DMS153 treated with DMSO at 0.1 percent for 48 hours (cell line): ENCODE measurements at regions not wholly inside any gene's neighbourhood (a gene's known extent, or its start where the extent isn't known, plus 50 kb on each side); places are given as distances from the start of the nearest gene placed in this dataset.
"Not testable (repeated sequence)": the region's sequence is repeated elsewhere in the genome, so short reads cannot be mapped to it uniquely, and the experiment has no call there.

ENCODE experiments used
- DNase-seq: peaks from one replicate; lab custom pipeline; 2025; ENCODE audit not compliant: unreplicated experiment; lab: John Stamatoyannopoulos, UW

GRCh38 chr4:189551931-189552670 is 388.6 kb upstream of the FRG1 start:
- not testable (repeated sequence) for DNase-seq

DNA sequence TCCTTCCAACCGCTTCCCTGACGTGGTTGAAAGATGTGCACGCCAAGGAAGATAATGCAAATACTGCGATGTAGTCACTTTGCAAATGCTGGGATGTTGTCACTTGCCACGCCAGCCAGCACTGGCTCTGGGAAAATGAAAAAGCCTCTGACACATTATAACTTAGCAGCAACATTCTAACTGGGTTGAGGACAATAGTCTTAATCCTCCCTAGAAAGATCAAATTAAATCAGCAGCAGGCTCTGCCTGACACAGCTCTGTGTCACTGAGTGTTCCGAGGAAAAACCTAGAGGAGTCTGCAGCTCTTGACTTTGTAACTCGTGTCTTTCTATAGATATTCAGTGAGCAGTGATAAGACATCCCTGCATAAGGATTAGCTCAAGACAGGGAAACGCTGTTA is 380.1 kb upstream of the FRG1 start:
- not testable (repeated sequence) for DNase-seq

GRCh38 chr4:189563751-189564150 is 376.9 kb upstream of the FRG1 start:
- DNase-seq = not testable (repeated sequence)

- DNase-seq = not testable (repeated sequence)
Observed at GRCh38 chr4:189566271-189566670, 374.4 kb upstream of the FRG1 start.

DNA sequence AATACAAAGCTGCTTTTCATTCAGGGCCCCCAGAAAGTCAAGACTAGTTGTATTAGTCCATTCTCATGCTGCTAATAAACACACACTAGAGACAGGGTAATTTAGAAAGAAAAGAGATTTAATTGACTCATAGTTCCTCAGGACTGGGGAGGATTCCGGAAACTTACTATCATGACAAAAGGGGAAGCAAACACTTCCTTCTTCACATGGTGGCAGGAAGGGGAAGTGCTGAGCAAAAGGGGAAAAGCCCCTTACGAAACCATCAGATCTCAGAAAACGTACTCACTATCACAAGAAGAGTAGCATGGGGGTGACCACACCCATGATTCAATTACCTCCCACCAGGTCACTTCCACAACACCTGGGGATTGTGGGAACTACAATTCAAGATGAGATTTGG is 373.8 kb upstream of the FRG1 start:
- not testable (repeated sequence) for DNase-seq

DNA sequence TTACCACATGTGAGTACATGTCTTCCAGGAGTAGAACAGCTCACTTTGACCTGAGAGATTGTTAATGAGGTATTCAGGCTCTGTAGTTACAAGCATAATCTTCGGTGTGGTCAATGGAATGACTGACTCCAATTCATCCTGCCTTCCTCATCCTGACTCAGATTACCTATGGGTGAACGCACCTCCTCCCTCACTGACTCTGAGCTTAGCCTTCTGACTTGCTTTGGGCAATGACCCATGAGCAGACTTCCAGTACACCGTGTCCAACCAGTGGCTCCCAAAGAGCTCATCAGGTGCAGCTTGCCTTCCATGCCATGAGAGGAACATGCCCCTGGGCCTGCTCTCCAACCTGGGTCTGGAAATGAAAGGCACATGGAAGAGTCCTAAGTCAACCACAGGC is 361.0 kb upstream of the FRG1 start:
- DNase-seq = not testable (repeated sequence)

GRCh38 chr4:189586908-189587632 is 353.6 kb upstream of the FRG1 start:
- not testable (repeated sequence) for DNase-seq

DNA sequence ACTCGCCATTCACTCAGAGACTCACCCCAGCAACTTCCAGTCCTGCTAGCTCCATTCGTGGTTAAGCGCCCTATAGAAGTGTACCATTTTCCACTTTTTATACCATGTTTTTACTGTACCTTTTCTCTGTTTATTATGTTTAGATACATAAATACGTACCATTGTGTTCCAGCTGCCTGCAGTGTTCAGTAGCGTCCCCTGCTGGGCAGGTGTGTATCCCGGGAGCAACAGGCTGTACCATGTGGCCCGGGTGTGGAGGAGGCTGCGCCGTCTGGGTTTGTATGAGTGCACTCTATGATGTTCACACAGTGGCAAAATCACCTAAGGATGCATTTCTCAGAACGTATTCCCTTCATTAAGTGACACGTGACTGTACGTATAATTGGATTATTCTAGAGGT is 351.5 kb upstream of the FRG1 start:
- not testable (repeated sequence) for DNase-seq

DNA sequence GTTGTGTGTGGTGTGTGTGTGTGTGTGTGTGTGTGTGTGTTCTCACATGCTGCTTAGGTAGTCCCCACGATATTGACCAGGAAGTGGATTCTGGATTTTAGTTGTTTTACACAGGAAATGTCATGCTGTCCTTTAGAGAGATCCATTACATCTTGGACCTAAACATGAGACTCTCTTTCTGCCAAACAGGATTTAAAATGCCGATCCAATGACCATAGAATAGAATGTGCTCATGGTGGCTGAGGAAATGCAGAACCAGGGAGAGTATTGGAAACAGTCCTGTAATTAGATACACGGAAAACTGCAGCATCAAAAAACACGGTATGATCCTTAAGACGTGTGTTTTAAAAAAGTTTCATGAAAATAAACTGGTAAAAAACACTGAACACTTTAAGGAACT is 347.8 kb upstream of the FRG1 start:
- no peak for DNase-seq

GRCh38 chr4:189597341-189597740 is 343.3 kb upstream of the FRG1 start:
- no peak for DNase-seq

GRCh38 chr4:189600264-189600663 is 340.4 kb upstream of the FRG1 start:
- no peak for DNase-seq

GRCh38 chr4:189600718-189601435 is 339.8 kb upstream of the FRG1 start:
- no peak for DNase-seq

GRCh38 chr4:189602827-189603226 is 337.8 kb upstream of the FRG1 start:
- DNase-seq = not testable (repeated sequence)

DNA sequence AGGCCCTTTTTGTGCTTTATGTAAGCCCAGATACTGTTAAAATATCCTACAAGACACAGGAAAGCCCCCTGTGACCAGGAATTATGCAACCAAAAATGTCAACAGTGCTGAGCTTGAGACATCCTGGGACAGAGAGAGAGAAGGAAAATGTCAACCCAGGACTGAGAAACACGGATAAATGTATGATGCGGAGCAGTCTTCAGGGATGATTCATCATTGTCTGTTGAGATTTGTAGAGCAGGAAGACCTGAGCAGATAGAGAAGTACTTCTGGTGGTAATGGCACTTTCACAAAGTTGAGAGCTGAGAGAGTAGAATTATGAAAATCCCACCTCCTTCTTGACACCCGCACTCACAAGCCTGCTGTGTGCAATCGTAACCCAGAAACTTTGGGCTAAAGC is 330.1 kb upstream of the FRG1 start:
- DNase-seq = not testable (repeated sequence)

GRCh38 chr4:189613207-189613606 is 327.5 kb upstream of the FRG1 start:
- no peak for DNase-seq

- no peak for DNase-seq
Observed at GRCh38 chr4:189615217-189615663, 325.4 kb upstream of the FRG1 start.

GRCh38 chr4:189617741-189618140 is 322.9 kb upstream of the FRG1 start:
- DNase-seq = not testable (repeated sequence)

GRCh38 chr4:189619441-189620250 is 321.0 kb upstream of the FRG1 start:
- DNase-seq = not testable (repeated sequence)

DNA sequence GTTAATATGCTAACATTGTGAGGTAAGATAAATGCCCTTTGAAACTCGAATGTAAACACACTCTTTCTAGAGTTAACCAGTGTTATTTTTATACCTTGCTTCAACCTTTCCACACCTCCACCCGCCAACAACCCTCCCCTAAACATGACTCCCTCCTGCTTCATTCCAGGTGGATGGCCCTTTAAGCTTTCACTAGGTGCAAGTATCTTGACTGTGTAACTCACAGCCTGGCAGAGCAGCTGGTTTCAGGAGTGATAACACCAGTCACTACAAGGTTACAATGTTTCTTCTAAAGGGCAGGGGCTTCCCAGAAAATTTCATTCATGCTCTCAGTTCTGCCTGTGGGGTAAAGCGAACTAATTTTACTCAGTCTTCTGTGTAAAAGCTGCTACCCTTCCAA is 318.1 kb upstream of the FRG1 start:
- not testable (repeated sequence) for DNase-seq

DNA sequence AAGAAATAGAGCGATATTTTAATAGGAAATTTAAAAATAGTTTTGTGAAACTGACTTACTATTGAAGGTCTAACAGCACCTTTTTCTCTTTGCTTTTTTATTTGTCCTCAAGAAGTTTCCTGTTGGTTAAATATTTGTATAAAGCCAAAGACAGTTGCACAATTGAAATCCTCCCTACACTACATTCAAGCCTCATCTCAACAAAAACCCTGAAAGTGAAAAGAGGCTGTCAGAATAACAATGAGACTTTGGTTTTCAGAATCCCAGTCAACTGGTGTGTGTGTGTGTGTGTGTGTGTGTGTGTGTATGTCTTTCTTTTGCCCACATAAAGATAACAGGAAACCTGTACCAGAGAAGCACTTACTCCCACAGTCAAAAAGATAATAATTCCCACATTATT is 313.6 kb upstream of the FRG1 start:
- DNase-seq = not testable (repeated sequence)

DNA sequence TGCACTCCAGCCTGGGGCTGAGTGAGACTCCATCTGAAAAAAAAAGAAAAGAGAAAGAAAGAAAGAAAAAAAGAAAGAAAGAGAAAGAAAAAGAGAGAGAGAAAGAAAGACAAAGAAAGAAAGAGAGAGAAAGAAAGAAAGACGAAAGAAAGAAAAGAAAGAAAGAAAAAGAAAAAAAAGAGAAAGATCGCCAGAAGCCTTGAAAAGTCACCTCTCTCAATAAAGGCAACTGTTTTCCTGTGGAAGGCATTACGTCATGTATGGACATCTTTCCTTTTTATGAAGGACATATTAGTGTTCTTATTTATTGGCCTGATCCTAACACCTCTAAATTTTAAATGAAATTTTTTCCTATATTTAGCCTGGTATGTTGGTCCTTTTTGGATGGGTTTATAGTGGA is 310.9 kb upstream of the FRG1 start:
- DNase-seq = not testable (repeated sequence)
